HG03103 (cell line): ENCODE measurements at regions not wholly inside any gene's neighbourhood (a gene's known extent, or its start where the extent isn't known, plus 50 kb on each side); places are given as distances from the start of the nearest gene placed in this dataset.

Source experiments
- ATAC-seq: cut with Tn5 transposase; IDR thresholded peaks from one replicate; pipeline ENCODE4 v1.9.1; 2021; ENCODE audit warnings: low read depth; ENCODE audit not compliant: unreplicated experiment

- ATAC-seq: no peak
These were observed 820.4 kb downstream of the LUZP2 start for GRCh38 chr11:25317216-25317615.

GRCh38 chr11:25319127-25319526, 822.3 kb downstream of the LUZP2 start:
- no peak for ATAC-seq

GRCh38 chr11:25327656-25328055, 830.8 kb downstream of the LUZP2 start:
- no peak for ATAC-seq

- no peak for ATAC-seq
These were observed 842.4 kb downstream of the LUZP2 start for GRCh38 chr11:25339281-25339680.

GRCh38 chr11:25349537-25349936, 852.7 kb downstream of the LUZP2 start:
- no peak for ATAC-seq

GRCh38 chr11:25350899-25351803, 854.3 kb downstream of the LUZP2 start:
- ATAC-seq: no peak

- ATAC-seq: no peak
These were observed 860.3 kb downstream of the LUZP2 start for GRCh38 chr11:25357133-25357532.

- no peak for ATAC-seq
These were observed 880.6 kb downstream of the LUZP2 start for GRCh38 chr11:25377466-25377865.

- no peak for ATAC-seq
These were observed 900.0 kb downstream of the LUZP2 start for GRCh38 chr11:25396847-25397246.

GRCh38 chr11:25408146-25408545, 911.3 kb downstream of the LUZP2 start:
- ATAC-seq: no peak

- ATAC-seq: no peak
These were observed 916.1 kb upstream of the ANO3 start for GRCh38 chr11:25415793-25416192.

- ATAC-seq: no peak
These were observed 908.3 kb upstream of the ANO3 start for GRCh38 chr11:25423436-25424199.

- ATAC-seq: no peak
These were observed 899.6 kb upstream of the ANO3 start for GRCh38 chr11:25432376-25432775.

GRCh38 chr11:25435197-25435596, 896.7 kb upstream of the ANO3 start:
- no peak for ATAC-seq

- ATAC-seq: no peak
These were observed 895.6 kb upstream of the ANO3 start for GRCh38 chr11:25436326-25436725.

GRCh38 chr11:25441421-25441820, 890.5 kb upstream of the ANO3 start:
- ATAC-seq: no peak

GRCh38 chr11:25449091-25449490, 882.8 kb upstream of the ANO3 start:
- ATAC-seq: no peak

- no peak for ATAC-seq
These were observed 878.5 kb upstream of the ANO3 start for GRCh38 chr11:25453471-25453870.

- ATAC-seq: no peak
These were observed 875.7 kb upstream of the ANO3 start for GRCh38 chr11:25456211-25456610.

- ATAC-seq: no peak
These were observed 847.9 kb upstream of the ANO3 start for GRCh38 chr11:25483915-25484635.

GRCh38 chr11:25485315-25485714, 846.6 kb upstream of the ANO3 start:
- ATAC-seq: no peak
